ENCODE measurements at regions not wholly inside any gene's neighbourhood (a gene's known extent, or its start where the extent isn't known, plus 50 kb on each side); places are given as distances from the start of the nearest gene placed in this dataset.

GRCh38 chr3:176969066-176969465 is 228.2 kb downstream of the TBL1XR1 start:
- intact Hi-C loops (cut with DNase I), result no loop called here

GRCh38 chr3:176968631-176969030 is 228.7 kb downstream of the TBL1XR1 start:
- H3K27me3 ChIP-seq, result no peaks in the 10 kb centered on the region
- TF ChIP-seq CTCF (IDR thresholded peaks at IDR 0.05) (no peak), POLR2A (IDR thresholded peaks at IDR 0.05) (no peak)
- intact Hi-C loops (cut with DNase I), result no loop called here
- no peaks in the 10 kb centered on the region for H3K4me1 ChIP-seq (replicated peaks in 1 of 2)
- no peak overlapping the region for H3K27ac ChIP-seq
- no peak overlapping the region for H3K4me3 ChIP-seq
- no peaks in the 10 kb centered on the region for H3K36me3 ChIP-seq (replicated peaks in 1 of 2)
- DNase-seq, result no peak
- no peaks in the 10 kb centered on the region for H3K9me3 ChIP-seq (replicated peaks in 1 of 3)
- WGBS, 4 donors, result 86 to 92% (median 91%) methylated on average over 2 of the region's 2 CpGs

More at GRCh38 chr3:176969066-176969465, 228.2 kb downstream of the TBL1XR1 start:
- no peak for DNase-seq
- Histone ChIP-seq H3K36me3 (replicated peaks in 1 of 2) (no peaks in the 10 kb centered on the region), H3K27ac (no peak overlapping the region), H3K27me3 (no peaks in the 10 kb centered on the region), H3K4me1 (replicated peaks in 1 of 2) (no peaks in the 10 kb centered on the region), H3K9me3 (replicated peaks in 1 of 3) (no peaks in the 10 kb centered on the region), H3K4me3 (no peak overlapping the region)
- no peak for TF ChIP-seq POLR2A (IDR thresholded peaks at IDR 0.05)
- TF ChIP-seq CTCF (IDR thresholded peaks at IDR 0.05), result no peak
- 45 to 75% (median 63%) methylated on average over 1 of the region's 1 CpG for WGBS, 4 donors

GRCh38 chr3:176967522-176967921 is 229.8 kb downstream of the TBL1XR1 start:
- 79 to 92% (median 88%) methylated on average over 3 of the region's 3 CpGs for WGBS, 4 donors
- no peaks in the 10 kb centered on the region for H3K36me3 ChIP-seq (replicated peaks in 1 of 2)
- no peak overlapping the region for H3K4me3 ChIP-seq
- H3K27ac ChIP-seq, result no peak overlapping the region
- H3K27me3 ChIP-seq, result no peaks in the 10 kb centered on the region
- DNase-seq, result no peak
- TF ChIP-seq POLR2A (IDR thresholded peaks at IDR 0.05) (no peak), CTCF (IDR thresholded peaks at IDR 0.05) (no peak)
- H3K9me3 ChIP-seq (replicated peaks in 1 of 3), result no peaks in the 10 kb centered on the region
- intact Hi-C loops (cut with DNase I), result no loop called here
- no peaks in the 10 kb centered on the region for H3K4me1 ChIP-seq (replicated peaks in 1 of 2)

GRCh38 chr3:176964661-176965060 is 232.6 kb downstream of the TBL1XR1 start:
- Histone ChIP-seq H3K4me3 (no peak overlapping the region), H3K27me3 (no peaks in the 10 kb centered on the region), H3K27ac (no peak overlapping the region), H3K4me1 (replicated peaks in 1 of 2) (no peaks in the 10 kb centered on the region), H3K9me3 (replicated peaks in 1 of 3) (no peaks in the 10 kb centered on the region), H3K36me3 (replicated peaks in 1 of 2) (no peaks in the 10 kb centered on the region)
- intact Hi-C loops (cut with DNase I), result no loop called here
- 76 to 80% (median 78%) methylated on average over 5 of the region's 5 CpGs for WGBS, 4 donors
- TF ChIP-seq CTCF (IDR thresholded peaks at IDR 0.05) (no peak), POLR2A (IDR thresholded peaks at IDR 0.05) (no peak)
- no peak for DNase-seq
